Loucy (cell line): ENCODE measurements at regions not wholly inside any gene's neighbourhood (a gene's known extent, or its start where the extent isn't known, plus 50 kb on each side); places are given as distances from the start of the nearest gene placed in this dataset.

Source experiments
- H2AFZ ChIP-seq: fragments of 200-600 bp; sonication (generic); 2 replicates; pipeline ENCODE4 v1.6.0; 2016; ENCODE audit warnings: antibody characterized with exemption, mild to moderate bottlenecking, low read length, moderate library complexity
- H3F3A ChIP-seq: fragments of 200-600 bp; 2 replicates; pipeline ENCODE4 v1.6.0; 2016; ENCODE audit warnings: antibody characterized with exemption, low read depth, mild to moderate bottlenecking
- H3K27me3 ChIP-seq: fragments of 200-600 bp; sonication (generic); 2 replicates; pipeline ENCODE4 v1.6.1; 2014; ENCODE audit warnings: low read length, mild to moderate bottlenecking; ENCODE audit not compliant: insufficient read depth, poor library complexity, severe bottlenecking
- H3K36me3 ChIP-seq: fragments of 200-600 bp; sonication (generic); 2 replicates; pipeline ENCODE4 v1.6.1; 2016; ENCODE audit warnings: low read length; ENCODE audit not compliant: insufficient read depth
- H3K4me1 ChIP-seq: fragments of 200-600 bp; sonication (generic); 2 replicates; pipeline ENCODE4 v1.5.1; 2014; ENCODE audit warnings: low read length, mild to moderate bottlenecking; ENCODE audit not compliant: insufficient read depth, poor library complexity, severe bottlenecking
- H3K4me2 ChIP-seq: fragments of 200-600 bp; sonication (generic); 2 replicates; pipeline ENCODE4 v1.6.0; 2014; ENCODE audit warnings: antibody characterized with exemption, low read length, low read depth, mild to moderate bottlenecking; ENCODE audit not compliant: poor library complexity, severe bottlenecking
- H3K4me3 ChIP-seq: fragments of 200-600 bp; sonication (generic); 2 replicates; pipeline ENCODE4 v1.5.1; 2014; ENCODE audit warnings: low read length, mild to moderate bottlenecking, mixed read lengths; ENCODE audit not compliant: poor library complexity, severe bottlenecking
- H3K79me2 ChIP-seq: fragments of 200-600 bp; sonication (generic); 2 replicates; pipeline ENCODE4 v1.6.1; 2014; ENCODE audit warnings: low read length; ENCODE audit not compliant: insufficient read depth
- H3K9ac ChIP-seq: fragments of 200-600 bp; sonication (generic); 2 replicates; pipeline ENCODE4 v1.6.0; 2014; ENCODE audit warnings: mild to moderate bottlenecking, low read depth, low read length, moderate library complexity; ENCODE audit not compliant: poor library complexity, severe bottlenecking
- H3K9me2 ChIP-seq: fragments of 200-600 bp; sonication (generic); replicated peaks from 2 replicates; pipeline ENCODE4 v1.6.1; 2016; ENCODE audit warnings: low read depth, low read length, mixed read lengths
- H3K9me3 ChIP-seq: fragments of 200-600 bp; sonication (generic); 2 replicates; pipeline ENCODE4 v1.6.1; 2014; ENCODE audit warnings: mild to moderate bottlenecking, antibody characterized with exemption, low read length, low read depth; ENCODE audit not compliant: insufficient read depth
- H4K20me1 ChIP-seq: fragments of 200-600 bp; sonication (generic); 2 replicates; pipeline ENCODE4 v1.6.0; 2014; ENCODE audit warnings: antibody characterized with exemption, low read length, mild to moderate bottlenecking; ENCODE audit not compliant: insufficient read depth, poor library complexity, severe bottlenecking
- EZH2phosphoT487 ChIP-seq: fragments of 200-600 bp; IDR thresholded peaks from 2 replicates; pipeline ENCODE4 v1.6.1; 2018; ENCODE audit warnings: antibody characterized with exemption, mild to moderate bottlenecking, moderate library complexity, borderline replicate concordance
- TF ChIP-seq, protein P1 (sequence below): fragments of 200-600 bp; sonication (generic); conservative IDR thresholded peaks from 2 replicates; pipeline ENCODE4 v1.5.1; 2014; ENCODE audit warnings: mild to moderate bottlenecking, antibody characterized with exemption, low read length

- H3K27me3 ChIP-seq, result no peaks in the 10 kb centered on the region
- H3K9me3 ChIP-seq, result no peaks in the 10 kb centered on the region
- TF ChIP-seq, protein P1, sequence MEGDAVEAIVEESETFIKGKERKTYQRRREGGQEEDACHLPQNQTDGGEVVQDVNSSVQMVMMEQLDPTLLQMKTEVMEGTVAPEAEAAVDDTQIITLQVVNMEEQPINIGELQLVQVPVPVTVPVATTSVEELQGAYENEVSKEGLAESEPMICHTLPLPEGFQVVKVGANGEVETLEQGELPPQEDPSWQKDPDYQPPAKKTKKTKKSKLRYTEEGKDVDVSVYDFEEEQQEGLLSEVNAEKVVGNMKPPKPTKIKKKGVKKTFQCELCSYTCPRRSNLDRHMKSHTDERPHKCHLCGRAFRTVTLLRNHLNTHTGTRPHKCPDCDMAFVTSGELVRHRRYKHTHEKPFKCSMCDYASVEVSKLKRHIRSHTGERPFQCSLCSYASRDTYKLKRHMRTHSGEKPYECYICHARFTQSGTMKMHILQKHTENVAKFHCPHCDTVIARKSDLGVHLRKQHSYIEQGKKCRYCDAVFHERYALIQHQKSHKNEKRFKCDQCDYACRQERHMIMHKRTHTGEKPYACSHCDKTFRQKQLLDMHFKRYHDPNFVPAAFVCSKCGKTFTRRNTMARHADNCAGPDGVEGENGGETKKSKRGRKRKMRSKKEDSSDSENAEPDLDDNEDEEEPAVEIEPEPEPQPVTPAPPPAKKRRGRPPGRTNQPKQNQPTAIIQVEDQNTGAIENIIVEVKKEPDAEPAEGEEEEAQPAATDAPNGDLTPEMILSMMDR, result no peak
- TF ChIP-seq EZH2phosphoT487, result no peak
- no peak overlapping the region for H3K4me3 ChIP-seq
- no peak overlapping the region for H3K9ac ChIP-seq
- H3K9me2 ChIP-seq, result no peaks in the 10 kb centered on the region
- no peaks in the 10 kb centered on the region for H4K20me1 ChIP-seq
- H3K4me2 ChIP-seq, result no peak overlapping the region
- H3K79me2 ChIP-seq, result peaks cover 20% of the 10 kb centered on the region
- no peak overlapping the region for H2AFZ ChIP-seq
- H3F3A ChIP-seq, result no peaks in the 10 kb centered on the region
- H3K36me3 ChIP-seq, result no peaks in the 10 kb centered on the region
- H3K4me1 ChIP-seq, result peaks cover 16% of the 10 kb centered on the region
Observed at GRCh38 chr9:94033383-94033782, 50.9 kb upstream of the PTPDC1 start.

- Histone ChIP-seq H3F3A (no peaks in the 10 kb centered on the region), H3K4me2 (peak overlapping the region; percentile 82), H3K9ac (no peak overlapping the region), H2AFZ (no peak overlapping the region), H3K4me1 (peaks cover 16% of the 10 kb centered on the region), H3K4me3 (peak overlapping the region; percentile 92), H3K27me3 (no peaks in the 10 kb centered on the region), H3K9me3 (no peaks in the 10 kb centered on the region), H4K20me1 (no peaks in the 10 kb centered on the region), H3K9me2 (no peaks in the 10 kb centered on the region), H3K36me3 (no peaks in the 10 kb centered on the region), H3K79me2 (peaks cover 20% of the 10 kb centered on the region)
- TF ChIP-seq, protein P1, result no peak
- no peak for TF ChIP-seq EZH2phosphoT487
Observed at GRCh38 chr9:94031946-94032345, 52.3 kb upstream of the PTPDC1 start.

DNA sequence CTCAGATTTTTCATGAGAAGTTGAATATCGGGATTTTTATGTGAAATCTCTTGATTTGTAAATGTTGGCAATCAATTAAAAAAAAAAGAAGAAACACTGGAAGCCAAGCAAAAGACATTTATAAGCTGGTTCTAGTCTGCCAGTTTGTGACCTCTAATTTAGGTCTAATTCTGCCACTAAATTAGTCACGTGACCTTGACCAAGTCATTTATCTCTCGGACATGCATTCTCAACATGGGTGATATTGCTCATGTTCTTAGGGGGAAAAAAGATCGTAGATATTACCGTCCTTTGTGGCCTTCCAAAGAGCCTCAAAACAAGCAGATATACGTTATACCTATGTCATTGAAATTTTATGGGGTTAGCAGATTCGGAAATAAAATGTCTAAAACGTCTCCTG, 52.9 kb upstream of the PTPDC1 start:
- TF ChIP-seq, protein P1, result no peak
- TF ChIP-seq EZH2phosphoT487, result no peak

More for the DNA sequence above, 52.9 kb upstream of the PTPDC1 start:
- Histone ChIP-seq H3K9me2 (no peaks in the 10 kb centered on the region), H3F3A (no peaks in the 10 kb centered on the region), H3K36me3 (no peaks in the 10 kb centered on the region), H3K79me2 (peaks cover 20% of the 10 kb centered on the region), H3K9ac (peak overlapping the region; percentile 85), H2AFZ (peak overlapping the region; percentile 96), H4K20me1 (no peaks in the 10 kb centered on the region), H3K4me3 (peak overlapping the region; percentile 92), H3K27me3 (no peaks in the 10 kb centered on the region), H3K9me3 (peaks cover 2% of the 10 kb centered on the region; the same call in 1 of the 2 replicates), H3K4me1 (peaks cover 16% of the 10 kb centered on the region), H3K4me2 (peak overlapping the region; percentile 82)
